Prostate gland (tissue), 2 donors: ENCODE measurements at regions not wholly inside any gene's neighbourhood (a gene's known extent, or its start where the extent isn't known, plus 50 kb on each side); places are given as distances from the start of the nearest gene placed in this dataset.

Experiments
- DNase-seq: peaks from one replicate; pipeline ENCODE4 v3.0.0-alpha.2; 2019; ENCODE audit warnings: low spot score
- H3K27ac ChIP-seq, 2 donors: fragments of 200-600 bp; sonication (generic); 2 replicates each; pipeline ENCODE4 v1.5.1; 2017 to 2019
- H3K27me3 ChIP-seq: fragments of 200-600 bp; sonication (generic); replicated peaks from 2 replicates; pipeline ENCODE4 v1.5.1; 2019; ENCODE audit not compliant: insufficient read depth
- H3K36me3 ChIP-seq, 2 donors: fragments of 200-600 bp; sonication (generic); 1 replicate in 1 of 2; 2 replicates in 1 of 2; pipeline versions ENCODE4 v1.5.1 to v1.8.1; 2017 to 2019
- H3K4me1 ChIP-seq: fragments of 200-600 bp; sonication (generic); replicated peaks from 2 replicates; pipeline ENCODE4 v1.5.1; 2019
- H3K4me3 ChIP-seq, 2 donors: fragments of 200-600 bp; sonication (generic); 2 replicates each; pipeline ENCODE4 v1.5.1; 2017 to 2019
- H3K9me3 ChIP-seq: fragments of 200-600 bp; sonication (generic); 2 replicates; pipeline ENCODE4 v1.5.1; 2017
- CTCF ChIP-seq, 4 experiments: fragments of 200-600 bp in 2 of 4; fragments of 450-650 bp in 2 of 4; sonication (generic) in 2 of 4; IDR thresholded peaks; 1 replicate in 3 of 4; 2 replicates in 1 of 4; pipeline ENCODE4 v1.5.1; 2016 to 2019; ENCODE audit warnings: antibody characterized with exemption in 4 of 4, mild to moderate bottlenecking in 2 of 4, moderate library complexity in 2 of 4
- POLR2A ChIP-seq: fragments of 450-650 bp; IDR thresholded peaks from one replicate; pipeline ENCODE4 v1.6.1; 2016; ENCODE audit warnings: antibody characterized with exemption, mild to moderate bottlenecking
- POLR2AphosphoS5 ChIP-seq: sonication (generic); formaldehyde crosslinking; IDR thresholded peaks from one replicate; pipeline ENCODE4 v1.6.1; 2017; ENCODE audit warnings: antibody characterized with exemption
- WGBS: methylation state at CpG from one replicate; pipeline ENCODE4 v1.1.5; 2018; 5-methylcytosine and 5-hydroxymethylcytosine counted together
- intact Hi-C: fragments of 100-400 bp; cut with DNase I; formaldehyde crosslinking; loops from one replicate; pipeline ENCODE4 v1.14.2; 2022

GRCh38 chr1:57832612-57833011, 408.8 kb upstream of the DAB1 start:
- TF ChIP-seq CTCF (IDR thresholded peaks at IDR 0.05) (no peak), POLR2A (no peak), POLR2AphosphoS5 (no peak)
- H3K27me3 ChIP-seq: no peaks in the 10 kb centered on the region
- no peaks in the 10 kb centered on the region for H3K4me1 ChIP-seq
- no peaks in the 10 kb centered on the region for H3K36me3 ChIP-seq
- H3K27ac ChIP-seq: no peak overlapping the region
- no peak for DNase-seq
- no peaks in the 10 kb centered on the region for H3K9me3 ChIP-seq
- H3K4me3 ChIP-seq: no peak overlapping the region
- intact Hi-C loops: no loop called here

- Histone ChIP-seq H3K27me3 (no peaks in the 10 kb centered on the region), H3K4me3 (no peak overlapping the region), H3K36me3 (no peaks in the 10 kb centered on the region), H3K9me3 (no peaks in the 10 kb centered on the region), H3K4me1 (no peaks in the 10 kb centered on the region), H3K27ac (no peak overlapping the region)
- intact Hi-C loops: no loop called here
- WGBS: 79% methylated on average over 1 of the region's 1 CpG
- TF ChIP-seq POLR2AphosphoS5: no peak
- no peak for TF ChIP-seq CTCF (IDR thresholded peaks at IDR 0.05)
- no peak for TF ChIP-seq POLR2A
- DNase-seq: no peak
Observed at GRCh38 chr1:57831624-57832023, 407.8 kb upstream of the DAB1 start.

- intact Hi-C loops: no loop called here
- no peak for TF ChIP-seq POLR2AphosphoS5
- no peak for TF ChIP-seq POLR2A
- TF ChIP-seq CTCF (IDR thresholded peaks at IDR 0.05): no peak
- 80% methylated on average over 2 of the region's 2 CpGs for WGBS
- no peaks in the 10 kb centered on the region for H3K9me3 ChIP-seq
- no peak overlapping the region for H3K27ac ChIP-seq
- no peak overlapping the region for H3K4me3 ChIP-seq
- no peaks in the 10 kb centered on the region for H3K27me3 ChIP-seq
- H3K36me3 ChIP-seq: no peaks in the 10 kb centered on the region
- no peaks in the 10 kb centered on the region for H3K4me1 ChIP-seq
- no peak for DNase-seq
Observed at GRCh38 chr1:57826535-57826934, 402.7 kb upstream of the DAB1 start.

- no peak for DNase-seq
- WGBS: 44% methylated on average over 3 of the region's 3 CpGs
- no peaks in the 10 kb centered on the region for H3K36me3 ChIP-seq
- intact Hi-C loops: no loop called here
- no peak overlapping the region for H3K27ac ChIP-seq
- no peaks in the 10 kb centered on the region for H3K27me3 ChIP-seq
- H3K4me3 ChIP-seq: no peak overlapping the region
- no peaks in the 10 kb centered on the region for H3K9me3 ChIP-seq
- no peak for TF ChIP-seq POLR2A
- TF ChIP-seq CTCF (IDR thresholded peaks at IDR 0.05): no peak
- no peak for TF ChIP-seq POLR2AphosphoS5
- H3K4me1 ChIP-seq: no peaks in the 10 kb centered on the region
Observed at GRCh38 chr1:57824535-57824934, 400.7 kb upstream of the DAB1 start.

GRCh38 chr1:57820356-57821095, 396.7 kb upstream of the DAB1 start:
- no peak overlapping the region for H3K4me3 ChIP-seq
- no peak overlapping the region for H3K27ac ChIP-seq
- 79% methylated on average over 6 of the region's 6 CpGs for WGBS
- TF ChIP-seq POLR2A: no peak
- no peak for TF ChIP-seq POLR2AphosphoS5
- TF ChIP-seq CTCF (IDR thresholded peaks at IDR 0.05): no peak
- H3K27me3 ChIP-seq: no peaks in the 10 kb centered on the region
- no peaks in the 10 kb centered on the region for H3K36me3 ChIP-seq
- H3K9me3 ChIP-seq: no peaks in the 10 kb centered on the region
- no peak for DNase-seq
- intact Hi-C loops: no loop called here
- H3K4me1 ChIP-seq: no peaks in the 10 kb centered on the region
